Stimulated activated naive CD8-positive, alpha-beta T cell treated with anti-CD3 and anti-CD28 coated beads, Interleukin-15, amount 100 ng/mL, for 72 hours (primary cell): ENCODE measurements at regions not wholly inside any gene's neighbourhood (a gene's known extent, or its start where the extent isn't known, plus 50 kb on each side); places are given as distances from the start of the nearest gene placed in this dataset.

Experiments
- ATAC-seq: fragments of 150-1000 bp; cut with Tn5 transposase; 2 replicates; pipeline ENCODE4 v1.10.0; 2021; ENCODE audit warnings: mild to moderate bottlenecking, moderate library complexity
- DNase-seq, 2 donors: peaks; one replicate each; pipeline ENCODE4 v3.0.0; 2021 to 2022
- H3K27ac Mint-ChIP-seq, 2 donors: one replicate each; pipeline ENCODE4 v1.8.0; 2022; ENCODE audit warnings: mild to moderate bottlenecking in 2 of 2, mixed read lengths in 2 of 2, moderate library complexity in 2 of 2
- H3K27me3 Mint-ChIP-seq: one replicate; pipeline ENCODE4 v1.8.0; 2022; ENCODE audit warnings: mixed read lengths
- H3K4me1 Mint-ChIP-seq: one replicate; pipeline ENCODE4 v1.8.0; 2022; ENCODE audit warnings: mild to moderate bottlenecking, mixed read lengths
- H3K4me3 Mint-ChIP-seq, 2 donors: one replicate each; pipeline ENCODE4 v1.8.0; 2022; ENCODE audit warnings: mild to moderate bottlenecking in 2 of 2, mixed read lengths in 2 of 2, moderate library complexity in 1 of 2
- H3K9me3 Mint-ChIP-seq, 2 donors: one replicate each; pipeline ENCODE4 v1.8.0; 2022; ENCODE audit warnings: mixed read lengths in 2 of 2

DNA sequence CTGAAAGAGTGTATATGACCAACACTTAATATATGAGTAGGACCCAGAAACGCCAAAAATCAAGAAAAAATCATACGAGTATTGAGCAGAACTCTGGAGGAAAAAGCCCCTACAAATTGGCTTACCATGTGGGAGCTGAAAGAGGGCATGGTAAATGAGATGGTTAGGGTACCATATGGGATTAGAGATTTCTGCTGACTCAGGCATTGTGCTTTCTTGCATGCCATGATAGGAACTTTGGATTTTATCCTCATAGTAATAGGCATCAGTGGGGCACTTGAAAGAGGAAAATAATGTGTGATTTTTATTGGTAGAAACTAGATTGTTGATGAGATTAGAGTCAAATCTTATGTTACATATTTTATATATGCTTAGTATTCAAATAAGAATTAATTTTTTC, 271.1 kb downstream of the CBLN2 start:
- Mint-ChIP-seq H3K9me3 (peaks cover 10 to 16% of the 10 kb centered on the region in 2 donors), H3K27ac (no peak overlapping the region), H3K4me3 (no peak overlapping the region), H3K4me1 (no peaks in the 10 kb centered on the region), H3K27me3 (no peaks in the 10 kb centered on the region)
- DNase-seq: no peak
- no peak for ATAC-seq

DNA sequence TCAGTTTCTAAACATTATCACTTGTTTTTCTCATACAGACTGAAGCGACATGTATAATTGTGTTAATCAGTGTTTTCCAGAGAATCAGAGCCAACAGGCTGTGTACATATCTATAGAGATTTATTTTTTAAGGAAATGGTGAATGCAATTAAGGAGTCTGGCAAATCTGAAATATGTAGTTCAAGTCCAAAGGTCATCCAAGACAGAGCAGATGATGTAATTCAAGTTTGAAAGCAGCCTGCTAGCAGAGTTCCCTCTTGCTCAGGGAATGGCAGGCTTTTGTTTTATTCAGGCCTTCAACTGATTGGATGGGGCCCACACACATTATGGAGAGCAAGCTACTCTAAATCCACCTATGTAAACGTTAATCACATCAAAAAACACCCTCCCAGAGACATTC, 282.6 kb downstream of the CBLN2 start:
- H3K9me3 Mint-ChIP-seq: no peaks in the 10 kb centered on the region
- no peaks in the 10 kb centered on the region for H3K4me1 Mint-ChIP-seq
- no peak overlapping the region for H3K4me3 Mint-ChIP-seq
- DNase-seq (no peak), ATAC-seq (no peak)
- no peaks in the 10 kb centered on the region for H3K27me3 Mint-ChIP-seq
- no peak overlapping the region for H3K27ac Mint-ChIP-seq

DNA sequence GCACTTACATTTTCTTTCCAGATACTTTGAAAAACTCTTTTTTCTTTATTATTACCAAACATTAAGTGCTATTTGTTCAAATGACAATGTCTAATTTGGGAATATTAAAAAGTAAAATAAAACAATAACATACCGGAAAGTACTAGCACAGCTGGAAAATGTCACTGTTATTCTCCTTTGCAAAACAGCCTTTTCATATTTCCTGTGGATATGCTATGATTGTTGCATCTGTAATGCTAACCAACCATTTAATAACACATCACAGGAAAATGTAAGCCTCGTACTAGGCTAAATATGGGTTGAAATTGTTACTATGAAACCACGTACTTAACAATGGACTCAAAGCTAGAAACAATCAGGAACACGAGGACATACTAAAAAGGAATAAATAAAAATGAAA, 298.1 kb downstream of the CBLN2 start:
- H3K27ac Mint-ChIP-seq: no peak overlapping the region

DNA sequence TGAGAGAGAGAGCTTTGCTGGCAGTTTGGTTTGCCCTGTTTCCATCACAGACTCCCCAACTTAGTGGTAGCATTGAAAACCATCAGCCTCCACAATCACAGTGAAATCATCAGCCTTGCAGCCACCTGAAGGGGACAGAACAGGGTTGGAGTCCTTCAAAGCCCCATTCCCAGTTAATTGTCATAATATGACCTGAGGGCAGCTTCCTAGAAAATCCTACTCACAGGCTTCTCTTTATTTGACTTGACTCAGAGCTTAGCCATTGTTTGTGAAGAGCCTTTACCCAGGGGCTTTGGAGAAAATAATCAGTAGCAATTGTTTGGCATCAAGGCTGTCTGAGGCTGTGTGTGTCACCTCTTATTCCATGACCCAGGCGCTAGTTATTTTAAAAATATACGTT, 308.7 kb downstream of the CBLN2 start:
- Mint-ChIP-seq H3K27ac (no peak overlapping the region), H3K4me1 (no peaks in the 10 kb centered on the region), H3K9me3 (peaks cover 0 to 5% of the 10 kb centered on the region in 2 donors), H3K27me3 (no peaks in the 10 kb centered on the region), H3K4me3 (no peak overlapping the region)
- ATAC-seq (no peak), DNase-seq (no peak)

More for the DNA sequence above, 298.1 kb downstream of the CBLN2 start:
- no peak for DNase-seq
- Mint-ChIP-seq H3K9me3 (peaks cover 0 to 8% of the 10 kb centered on the region in 2 donors), H3K4me3 (no peak overlapping the region), H3K27me3 (no peaks in the 10 kb centered on the region), H3K4me1 (no peaks in the 10 kb centered on the region)
- ATAC-seq: no peak

DNA sequence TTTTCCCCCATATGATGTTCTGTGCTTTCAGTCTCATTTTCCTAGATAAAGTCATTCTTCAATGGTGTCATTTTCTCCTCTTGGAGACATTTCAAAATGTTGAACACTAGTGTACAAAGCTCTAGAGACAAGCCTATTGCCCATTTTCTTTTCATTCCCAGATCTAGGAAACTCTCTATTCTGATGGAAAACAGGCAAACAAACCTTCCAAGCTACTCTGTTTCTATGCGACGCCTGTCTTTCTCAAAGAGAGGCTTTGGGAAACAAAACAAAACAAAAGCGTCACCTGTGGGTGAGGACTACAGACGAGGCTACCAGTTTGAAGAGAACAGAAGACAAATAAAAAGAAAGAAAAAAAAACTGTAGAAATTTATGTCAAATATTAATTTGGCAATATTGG, 311.0 kb downstream of the CBLN2 start:
- peaks cover 0 to 5% of the 10 kb centered on the region in 2 donors for H3K9me3 Mint-ChIP-seq
- H3K27me3 Mint-ChIP-seq: no peaks in the 10 kb centered on the region
- no peak overlapping the region for H3K27ac Mint-ChIP-seq
- H3K4me1 Mint-ChIP-seq: no peaks in the 10 kb centered on the region
- no peak overlapping the region for H3K4me3 Mint-ChIP-seq
- DNase-seq (no peak), ATAC-seq (no peak)

DNA sequence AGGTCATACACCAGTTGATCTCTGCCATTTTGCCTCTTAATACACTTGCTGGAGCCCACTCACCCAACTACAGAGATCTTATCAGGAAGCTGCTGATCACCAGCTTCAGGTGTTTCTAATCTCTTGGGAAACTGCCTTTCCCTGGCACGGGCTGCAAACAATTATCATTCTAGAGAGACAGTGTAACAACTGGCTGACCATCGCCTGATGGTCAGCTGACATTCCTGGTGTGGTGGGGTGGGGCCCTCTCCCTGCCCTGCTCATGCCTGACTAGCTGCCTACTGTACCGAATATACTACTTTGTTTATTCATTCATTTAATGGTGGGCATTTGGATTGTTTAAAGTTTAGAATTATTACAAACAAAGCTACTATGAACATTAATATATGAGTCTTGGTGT, 311.5 kb downstream of the CBLN2 start:
- H3K27me3 Mint-ChIP-seq: no peaks in the 10 kb centered on the region
- peaks cover 0 to 5% of the 10 kb centered on the region in 2 donors for H3K9me3 Mint-ChIP-seq
- no peak for ATAC-seq
- no peak overlapping the region for H3K4me3 Mint-ChIP-seq
- no peak for DNase-seq
- H3K27ac Mint-ChIP-seq: no peak overlapping the region
- no peaks in the 10 kb centered on the region for H3K4me1 Mint-ChIP-seq

DNA sequence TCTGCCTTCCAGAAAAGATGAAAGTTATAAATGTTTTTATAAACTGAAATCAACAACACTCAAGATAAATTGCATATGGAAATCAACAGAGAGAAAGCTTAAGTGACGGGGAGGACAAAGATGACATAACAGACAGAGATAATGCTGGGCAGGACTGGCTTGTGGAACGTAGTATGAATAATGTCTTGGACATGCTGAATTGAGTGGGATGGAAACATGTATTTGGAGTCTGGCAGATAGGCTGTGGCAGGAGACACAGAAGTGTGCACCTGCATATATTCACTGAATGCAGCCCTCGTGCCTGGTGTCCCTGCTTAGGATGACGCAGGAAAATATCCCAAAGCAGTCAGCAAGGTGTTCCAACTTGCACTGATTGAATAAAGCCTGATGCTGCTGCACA, 318.2 kb downstream of the CBLN2 start:
- DNase-seq (no peak), ATAC-seq (no peak)
- H3K27me3 Mint-ChIP-seq: no peaks in the 10 kb centered on the region

DNA sequence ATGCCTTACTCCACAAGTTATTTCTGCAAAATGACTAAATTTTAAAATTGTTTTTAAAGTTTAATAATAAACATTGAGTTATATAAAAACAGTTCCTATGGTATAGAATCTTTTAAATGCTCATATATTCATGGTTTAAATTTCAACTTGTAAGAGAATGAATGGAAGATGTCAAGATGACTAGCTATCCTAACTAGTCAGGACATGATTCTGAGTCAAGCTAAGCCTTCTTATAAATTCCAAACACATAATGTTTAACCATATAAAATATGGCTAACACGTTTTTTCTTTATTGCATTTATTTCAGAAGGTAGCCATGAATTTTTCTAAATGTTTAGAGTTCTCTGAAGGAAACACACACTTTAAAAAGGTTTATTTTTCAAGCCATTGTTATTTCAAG, 320.4 kb downstream of the CBLN2 start:
- DNase-seq: no peak
- no peak overlapping the region for H3K4me3 Mint-ChIP-seq
- H3K27ac Mint-ChIP-seq: no peak overlapping the region
- H3K4me1 Mint-ChIP-seq: no peaks in the 10 kb centered on the region
- H3K27me3 Mint-ChIP-seq: no peaks in the 10 kb centered on the region
- ATAC-seq: no peak
- H3K9me3 Mint-ChIP-seq: peaks cover 0 to 10% of the 10 kb centered on the region in 2 donors

More for the DNA sequence above, 318.2 kb downstream of the CBLN2 start:
- no peak overlapping the region for H3K27ac Mint-ChIP-seq
- peaks cover 0 to 5% of the 10 kb centered on the region in 2 donors for H3K9me3 Mint-ChIP-seq
- no peak overlapping the region for H3K4me3 Mint-ChIP-seq
- H3K4me1 Mint-ChIP-seq: no peaks in the 10 kb centered on the region

DNA sequence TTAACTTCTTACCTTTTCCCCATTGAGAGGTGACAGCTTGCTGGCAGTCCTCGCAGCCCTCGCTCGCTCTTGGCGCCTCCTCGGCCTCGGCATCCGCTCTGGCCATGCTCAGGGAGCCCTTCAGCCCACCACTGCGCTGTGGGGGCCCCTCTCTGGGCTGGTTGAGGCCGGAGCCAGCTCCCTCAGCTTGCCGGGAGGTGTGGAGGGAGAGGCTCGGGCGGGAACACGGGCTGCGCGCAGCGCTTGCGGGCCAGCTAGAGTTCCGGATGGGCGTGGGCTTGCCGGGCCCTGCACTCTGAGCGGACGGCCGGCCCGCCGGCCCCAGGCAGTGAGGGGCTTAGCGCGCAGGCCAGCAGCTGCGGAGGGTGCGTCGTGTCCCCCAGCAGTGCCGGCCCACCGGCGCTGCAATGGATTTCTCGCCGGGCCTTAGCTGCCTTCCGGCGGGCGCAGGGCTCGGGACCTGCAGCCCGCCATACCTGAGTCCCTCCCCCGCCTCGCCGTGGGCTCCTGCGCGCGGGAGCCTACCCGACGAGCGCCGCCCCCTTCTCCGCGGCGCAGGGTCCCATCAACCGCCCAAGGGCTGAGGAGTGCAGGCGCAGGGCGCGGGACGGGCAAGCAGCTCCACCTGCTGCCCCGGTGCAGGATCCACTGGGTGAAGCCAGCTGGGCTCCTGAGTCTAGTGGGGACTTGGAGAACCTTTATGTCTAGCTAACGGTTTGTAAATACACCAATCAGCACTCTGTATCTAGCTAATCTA, 335.0 kb downstream of the CBLN2 start:
- Mint-ChIP-seq H3K4me3 (no peak overlapping the region), H3K27ac (no peak overlapping the region), H3K9me3 (peaks cover 5 to 9% of the 10 kb centered on the region in 2 donors), H3K4me1 (no peaks in the 10 kb centered on the region), H3K27me3 (no peaks in the 10 kb centered on the region)
- ATAC-seq (peak; percentile 49), DNase-seq (no peak)

DNA sequence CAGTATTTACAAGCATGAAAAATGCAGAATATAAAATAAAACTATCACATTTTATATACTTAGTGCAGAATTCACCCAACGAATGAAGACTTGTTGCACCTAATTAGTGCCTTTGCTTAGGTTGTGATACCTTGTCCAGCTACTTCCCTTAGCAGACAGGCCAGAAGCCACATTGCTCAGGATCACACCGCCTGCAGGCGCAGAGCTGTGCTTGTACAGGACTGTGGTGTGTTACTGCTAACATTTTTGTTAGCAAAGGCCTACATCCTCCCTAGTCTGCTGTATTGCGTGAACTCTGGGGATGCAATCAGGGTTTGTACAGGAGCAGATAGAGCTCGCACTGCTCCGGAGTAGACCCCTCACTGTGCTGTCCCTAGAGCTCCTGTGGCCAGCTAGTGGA, 336.9 kb downstream of the CBLN2 start:
- peaks cover 5 to 9% of the 10 kb centered on the region in 2 donors for H3K9me3 Mint-ChIP-seq
- no peak for DNase-seq
- H3K4me3 Mint-ChIP-seq: no peak overlapping the region
- no peaks in the 10 kb centered on the region for H3K4me1 Mint-ChIP-seq
- no peaks in the 10 kb centered on the region for H3K27me3 Mint-ChIP-seq
- no peak overlapping the region for H3K27ac Mint-ChIP-seq
- ATAC-seq: no peak

DNA sequence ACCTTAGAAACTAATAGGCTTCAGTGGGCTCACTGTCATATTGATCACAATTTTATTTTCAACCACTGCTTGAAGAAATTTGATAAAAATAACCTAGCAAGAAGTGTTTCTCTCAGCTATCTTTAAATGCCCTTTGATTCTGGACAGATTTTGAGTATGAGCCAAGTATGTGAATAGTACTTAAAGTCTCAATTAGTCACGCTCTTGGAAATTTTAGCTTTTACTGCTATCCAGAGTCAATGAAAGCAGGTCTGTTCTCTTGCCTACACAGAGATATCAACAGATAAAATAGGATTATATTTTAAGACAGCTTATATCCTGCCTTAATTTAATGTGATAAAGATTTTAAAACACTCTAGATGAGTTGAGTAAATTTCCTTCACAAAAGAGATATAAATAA, 337.3 kb downstream of the CBLN2 start:
- peaks cover 5 to 9% of the 10 kb centered on the region in 2 donors for H3K9me3 Mint-ChIP-seq
- H3K27me3 Mint-ChIP-seq: no peaks in the 10 kb centered on the region
- H3K4me1 Mint-ChIP-seq: no peaks in the 10 kb centered on the region
- DNase-seq (no peak), ATAC-seq (no peak)
- H3K4me3 Mint-ChIP-seq: no peak overlapping the region
- H3K27ac Mint-ChIP-seq: no peak overlapping the region

DNA sequence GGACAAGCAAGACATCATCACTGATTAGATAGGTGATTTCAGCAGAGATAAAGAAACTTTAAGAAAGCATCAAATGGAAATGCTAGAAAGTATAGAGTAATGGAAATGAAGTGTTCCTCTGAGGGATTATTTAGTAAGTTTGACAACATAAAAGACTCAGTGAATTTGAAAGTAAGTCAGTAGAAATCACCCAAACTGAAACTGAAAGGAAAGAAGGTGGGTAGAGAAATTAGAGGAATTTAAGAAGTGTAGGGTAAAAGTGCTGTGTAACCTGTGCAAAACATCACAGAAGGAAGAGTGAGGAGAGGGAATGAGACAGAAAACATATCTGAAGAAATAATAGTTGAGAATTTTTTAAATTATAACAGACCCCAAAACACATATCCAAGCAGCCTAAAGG, 343.1 kb downstream of the CBLN2 start:
- DNase-seq (no peak), ATAC-seq (no peak)
- Mint-ChIP-seq H3K9me3 (no peaks in the 10 kb centered on the region), H3K4me1 (no peaks in the 10 kb centered on the region), H3K4me3 (no peak overlapping the region), H3K27me3 (no peaks in the 10 kb centered on the region), H3K27ac (no peak overlapping the region)

DNA sequence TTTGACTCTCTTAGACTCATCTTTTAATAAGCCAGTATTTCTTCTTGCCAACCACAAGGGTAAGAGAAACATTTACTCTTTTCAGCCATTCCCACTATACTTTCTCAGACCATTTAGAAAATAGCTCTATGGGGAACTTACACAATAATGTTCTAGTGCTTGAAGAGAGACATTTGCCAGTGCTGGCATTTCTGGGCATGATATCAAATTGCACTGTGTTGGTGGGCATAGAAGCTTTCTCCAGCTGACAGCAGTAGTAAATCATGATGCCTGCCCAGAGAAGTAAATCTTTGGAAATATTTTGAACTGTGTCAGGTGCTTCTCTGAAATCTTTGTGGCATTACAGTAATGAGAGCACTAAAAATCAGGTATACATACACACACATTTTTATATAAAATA, 346.6 kb downstream of the CBLN2 start:
- H3K27ac Mint-ChIP-seq: no peak overlapping the region
- H3K4me3 Mint-ChIP-seq: no peak overlapping the region
- no peak for ATAC-seq
- no peak for DNase-seq
- H3K4me1 Mint-ChIP-seq: no peaks in the 10 kb centered on the region
- H3K9me3 Mint-ChIP-seq: peaks cover 0 to 3% of the 10 kb centered on the region in 2 donors
- H3K27me3 Mint-ChIP-seq: no peaks in the 10 kb centered on the region

DNA sequence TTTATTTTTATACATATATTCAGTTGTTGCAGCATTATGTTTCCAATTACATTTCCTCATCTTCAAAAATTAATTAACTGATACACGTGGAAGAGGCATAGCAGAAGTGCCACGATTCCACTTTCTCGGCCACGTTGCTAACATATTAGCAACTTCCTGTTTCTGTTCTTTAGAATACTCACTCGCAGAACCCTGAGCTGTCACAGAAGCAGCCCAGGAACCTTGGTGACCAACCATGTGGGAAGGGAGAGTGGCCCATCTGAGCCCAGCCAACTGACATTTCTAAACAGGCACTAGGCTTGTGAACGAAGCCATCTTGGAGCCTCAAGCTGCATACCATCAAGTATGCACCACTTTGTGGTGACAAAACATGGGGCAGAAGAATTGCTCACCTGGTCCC, 350.1 kb downstream of the CBLN2 start:
- DNase-seq (no peak), ATAC-seq (no peak)
- Mint-ChIP-seq H3K4me1 (no peaks in the 10 kb centered on the region), H3K27me3 (no peaks in the 10 kb centered on the region), H3K27ac (no peak overlapping the region), H3K4me3 (no peak overlapping the region), H3K9me3 (peaks cover 0 to 3% of the 10 kb centered on the region in 2 donors)

DNA sequence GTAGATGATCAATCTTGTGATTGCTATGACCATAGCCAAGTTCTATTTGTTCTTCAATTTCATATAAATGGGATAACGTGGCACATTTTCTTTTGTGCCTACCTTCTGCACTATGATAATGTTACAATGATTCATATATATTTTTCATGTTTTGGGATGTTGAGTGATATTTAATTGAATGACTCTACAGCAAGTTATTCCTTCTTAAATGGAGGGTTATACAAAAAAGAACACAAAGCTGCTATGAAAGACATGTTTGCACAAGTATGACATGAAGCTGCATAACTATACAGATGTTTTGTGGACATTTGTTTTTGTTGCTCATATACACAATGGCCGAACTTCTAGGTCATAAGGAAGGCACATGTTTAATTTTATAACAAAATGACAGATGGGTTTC, 356.2 kb downstream of the CBLN2 start:
- Mint-ChIP-seq H3K4me1 (no peaks in the 10 kb centered on the region), H3K27me3 (no peaks in the 10 kb centered on the region), H3K4me3 (no peak overlapping the region), H3K9me3 (peaks cover 0 to 13% of the 10 kb centered on the region in 2 donors), H3K27ac (no peak overlapping the region)
- DNase-seq (no peak), ATAC-seq (no peak)

DNA sequence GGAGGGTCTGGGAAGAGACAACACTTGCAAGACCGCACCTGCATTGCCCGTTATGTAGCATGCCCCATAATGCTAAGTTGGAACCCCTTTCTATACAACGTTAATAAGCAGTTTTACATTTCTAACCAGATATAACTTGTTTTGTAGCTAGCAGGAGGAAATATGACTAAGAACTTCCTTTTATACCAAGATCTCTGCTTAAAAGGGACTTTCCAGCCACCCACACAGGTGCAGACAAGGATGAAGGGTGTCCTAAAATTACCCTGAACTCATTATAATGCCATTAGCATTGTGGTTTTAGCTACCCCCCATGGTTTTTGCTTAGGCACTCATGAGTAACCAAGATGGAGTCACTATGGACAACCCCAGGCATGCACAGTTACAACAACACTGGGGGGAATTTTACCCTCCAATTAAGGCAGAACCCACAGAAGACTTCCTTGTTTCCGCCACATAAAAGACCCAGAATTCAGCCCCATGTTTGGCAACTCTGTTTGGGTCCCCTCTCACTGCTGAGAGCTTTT, 362.8 kb downstream of the CBLN2 start:
- peaks cover 5 to 12% of the 10 kb centered on the region in 2 donors for H3K9me3 Mint-ChIP-seq
- H3K27me3 Mint-ChIP-seq: no peaks in the 10 kb centered on the region
- peaks cover 5% of the 10 kb centered on the region for H3K4me1 Mint-ChIP-seq
- H3K27ac Mint-ChIP-seq: no peak overlapping the region
- no peak overlapping the region for H3K4me3 Mint-ChIP-seq
- DNase-seq (peak; percentile 1 to 33), ATAC-seq (peak; percentile 97)

DNA sequence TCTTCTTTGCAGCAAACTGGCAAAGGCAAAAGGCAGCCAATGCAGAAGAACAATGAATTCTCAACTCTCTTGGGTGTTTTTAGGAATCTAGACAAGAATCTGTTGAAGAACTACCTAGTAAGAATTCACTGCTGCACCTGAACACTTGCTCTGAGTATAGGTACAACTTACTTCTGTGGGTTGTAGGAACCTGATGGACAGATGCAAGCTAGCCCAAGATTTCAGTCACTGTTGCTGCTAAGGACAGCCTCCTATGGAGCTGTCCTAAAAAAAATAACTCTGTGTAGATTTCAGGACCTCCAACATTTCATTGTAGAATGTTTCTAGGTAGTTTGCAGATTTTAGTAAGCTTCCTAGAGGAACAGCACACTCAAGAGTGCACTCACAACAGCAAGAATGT, 363.5 kb downstream of the CBLN2 start:
- H3K27ac Mint-ChIP-seq: no peak overlapping the region
- no peak for ATAC-seq
- no peak for DNase-seq
- peaks cover 5% of the 10 kb centered on the region for H3K4me1 Mint-ChIP-seq
- H3K27me3 Mint-ChIP-seq: no peaks in the 10 kb centered on the region
- H3K4me3 Mint-ChIP-seq: no peak overlapping the region
- H3K9me3 Mint-ChIP-seq: peaks cover 5 to 16% of the 10 kb centered on the region in 2 donors
